GM23338 (cell line): ENCODE measurements at regions not wholly inside any gene's neighbourhood (a gene's known extent, or its start where the extent isn't known, plus 50 kb on each side); places are given as distances from the start of the nearest gene placed in this dataset.
A peak's percentile ranks its signal among the peaks of the same experiment; 100 is the strongest.

Experiments
- ATAC-seq: fragments of 200-7000 bp; cut with Tn5 transposase; 3 replicates; pipeline ENCODE4 v1.9.1; 2020
- DNase-seq: peaks from one replicate; pipeline ENCODE4 v3.0.0-alpha.2; 2015; ENCODE audit warnings: low spot score
- H2AFZ ChIP-seq: fragments of 200-600 bp; sonication (generic); 2 replicates; pipeline ENCODE4 v1.8.0; 2016; ENCODE audit warnings: antibody characterized with exemption, mild to moderate bottlenecking, moderate library complexity
- H3F3A ChIP-seq: fragments of 200-600 bp; sonication (generic); replicated peaks from 2 replicates; pipeline ENCODE4 v1.8.0; 2017; ENCODE audit warnings: antibody characterized with exemption, mixed run types, low read depth
- H3K27ac ChIP-seq: fragments of 200-600 bp; sonication (generic); 2 replicates; pipeline ENCODE4 v1.6.1; 2016; ENCODE audit warnings: low read depth
- H3K27me3 ChIP-seq: fragments of 200-600 bp; sonication (generic); 2 replicates; pipeline ENCODE4 v1.8.0; 2016; ENCODE audit warnings: mild to moderate bottlenecking, mixed run types, moderate library complexity; ENCODE audit not compliant: insufficient read depth
- H3K36me3 ChIP-seq: fragments of 200-600 bp; sonication (generic); 2 replicates; pipeline ENCODE4 v1.8.0; 2016; ENCODE audit warnings: mild to moderate bottlenecking; ENCODE audit not compliant: insufficient read depth
- H3K4me1 ChIP-seq: fragments of 200-600 bp; sonication (generic); 2 replicates; pipeline ENCODE4 v1.8.0; 2016; ENCODE audit warnings: mild to moderate bottlenecking, moderate library complexity; ENCODE audit not compliant: insufficient read depth
- H3K4me2 ChIP-seq: fragments of 200-600 bp; sonication (generic); 2 replicates; pipeline ENCODE4 v1.7.1; 2017; ENCODE audit warnings: mixed run types
- H3K4me3 ChIP-seq: fragments of 200-600 bp; sonication (generic); 2 replicates; pipeline ENCODE4 v1.6.1; 2016; ENCODE audit warnings: mixed run types
- H3K79me2 ChIP-seq: fragments of 200-600 bp; sonication (generic); replicated peaks from 2 replicates; pipeline ENCODE4 v1.8.0; 2017; ENCODE audit warnings: mild to moderate bottlenecking; ENCODE audit not compliant: insufficient read depth
- H3K9me2 ChIP-seq: fragments of 200-600 bp; sonication (generic); 2 replicates; pipeline ENCODE4 v1.8.0; 2017; ENCODE audit not compliant: insufficient read depth
- H4K20me1 ChIP-seq: fragments of 200-600 bp; sonication (generic); replicated peaks from 2 replicates; pipeline ENCODE4 v1.8.0; 2017; ENCODE audit warnings: mild to moderate bottlenecking; ENCODE audit not compliant: insufficient read depth
- H3K27ac Mint-ChIP-seq: 2 replicates; pipeline ENCODE4 v1.8.0; 2020; ENCODE audit warnings: inconsistent platforms, mild to moderate bottlenecking, moderate library complexity, mixed read lengths
- H3K27me3 Mint-ChIP-seq: 3 replicates; pipeline ENCODE4 v1.8.0; 2022; ENCODE audit warnings: low read depth, mild to moderate bottlenecking, moderate library complexity, mixed read lengths, inconsistent platforms; ENCODE audit not compliant: insufficient read depth, poor library complexity
- H3K36me3 Mint-ChIP-seq: 3 replicates; pipeline ENCODE4 v1.8.0; 2021; ENCODE audit warnings: low read depth, mild to moderate bottlenecking, inconsistent platforms, moderate library complexity, mixed read lengths
- H3K4me1 Mint-ChIP-seq: 3 replicates; pipeline ENCODE4 v1.8.0; 2020; ENCODE audit warnings: mild to moderate bottlenecking, inconsistent platforms, mixed read lengths
- H3K4me3 Mint-ChIP-seq: 3 replicates; pipeline ENCODE4 v1.8.0; 2021; ENCODE audit warnings: moderate library complexity, mild to moderate bottlenecking, inconsistent platforms, mixed read lengths
- H3K9me3 Mint-ChIP-seq: 3 replicates; pipeline ENCODE4 v1.8.0; 2020; ENCODE audit warnings: moderate library complexity, mild to moderate bottlenecking, inconsistent platforms, mixed read lengths
- CREB1 ChIP-seq: fragments of 250-450 bp; sonication (Bioruptor Pico); IDR thresholded peaks from 2 replicates; pipeline ENCODE4 v1.5.0; 2020; ENCODE audit warnings: low read depth, mild to moderate bottlenecking, moderate library complexity
- ETS1 ChIP-seq: IDR thresholded peaks from 2 replicates; pipeline ENCODE4 v1.6.1; 2016; ENCODE audit warnings: antibody characterized with exemption
- EZH2 ChIP-seq: fragments of 200-600 bp; sonication (generic); IDR thresholded peaks from one replicate; pipeline ENCODE4 v1.8.0; 2017; ENCODE audit warnings: antibody characterized with exemption, mild to moderate bottlenecking, low read depth; ENCODE audit not compliant: unreplicated experiment
- EZH2phosphoT487 ChIP-seq: fragments of 200-600 bp; sonication (generic); IDR thresholded peaks from one replicate; pipeline ENCODE4 v1.8.1; 2018; ENCODE audit warnings: antibody characterized with exemption; ENCODE audit not compliant: unreplicated experiment
- NANOG ChIP-seq: IDR thresholded peaks from 2 replicates; pipeline ENCODE4 v1.6.1; 2016; ENCODE audit warnings: antibody characterized with exemption, borderline replicate concordance
- POLR2AphosphoS5 ChIP-seq: IDR thresholded peaks from 2 replicates; pipeline ENCODE4 v1.6.1; 2016; ENCODE audit warnings: antibody characterized with exemption, low read depth
- ZNF114 ChIP-seq: fragments of 250-450 bp; sonication (Bioruptor Pico); IDR thresholded peaks from 2 replicates; pipeline ENCODE4 v1.5.0; 2020; ENCODE audit warnings: mild to moderate bottlenecking, moderate library complexity
- ZNF331 ChIP-seq: fragments of 250-450 bp; sonication (Bioruptor Pico); IDR thresholded peaks from 2 replicates; pipeline ENCODE4 v1.5.0; 2020; ENCODE audit warnings: low read depth, mild to moderate bottlenecking, moderate library complexity
- ZNF462 ChIP-seq: fragments of 250-450 bp; sonication (Bioruptor Pico); IDR thresholded peaks from 2 replicates; pipeline ENCODE4 v1.5.0; 2020; ENCODE audit warnings: mild to moderate bottlenecking, moderate library complexity

- Histone ChIP-seq H3F3A (no peaks in the 10 kb centered on the region), H3K79me2 (no peaks in the 10 kb centered on the region), H3K4me1 (peaks cover 15% of the 10 kb centered on the region; the same call in 1 of the 2 replicates), H3K36me3 (no peaks in the 10 kb centered on the region), H4K20me1 (no peaks in the 10 kb centered on the region), H3K27ac (no peak overlapping the region), H3K9me2 (no peaks in the 10 kb centered on the region), H2AFZ (no peak overlapping the region), H3K4me3 (no peak overlapping the region), H3K27me3 (no peaks in the 10 kb centered on the region), H3K4me2 (no peak overlapping the region)
- Mint-ChIP-seq H3K4me3 (no peak overlapping the region), H3K9me3 (peaks cover 3% of the 10 kb centered on the region; the same call in 1 of the 3 replicates), H3K27me3 (peaks cover 2% of the 10 kb centered on the region), H3K4me1 (peaks cover 13% of the 10 kb centered on the region), H3K27ac (no peak overlapping the region), H3K36me3 (no peaks in the 10 kb centered on the region)
- no peak for TF ChIP-seq CREB1 (CRISPR knock-in tag)
- ATAC-seq (no peak), DNase-seq (peak; percentile 7)
These were observed 428.7 kb downstream of the RERGL start for GRCh38 chr12:17661250-17661649.

GRCh38 chr12:17652436-17652835 is 437.6 kb downstream of the RERGL start:
- no peak overlapping the region for H3K27ac ChIP-seq
- H4K20me1 ChIP-seq, result no peaks in the 10 kb centered on the region
- ATAC-seq (no peak), DNase-seq (no peak)
- H3K27me3 ChIP-seq, result no peaks in the 10 kb centered on the region
- H2AFZ ChIP-seq, result no peak overlapping the region
- no peaks in the 10 kb centered on the region; the same call in 1 of the 2 replicates for H3K9me2 ChIP-seq
- H3K4me3 ChIP-seq, result no peak overlapping the region
- no peaks in the 10 kb centered on the region for H3F3A ChIP-seq
- Mint-ChIP-seq H3K27ac (no peak overlapping the region), H3K27me3 (no peaks in the 10 kb centered on the region), H3K36me3 (no peaks in the 10 kb centered on the region), H3K9me3 (peaks cover 3% of the 10 kb centered on the region; the same call in 1 of the 3 replicates), H3K4me1 (no peaks in the 10 kb centered on the region), H3K4me3 (no peak overlapping the region)
- no peaks in the 10 kb centered on the region for H3K36me3 ChIP-seq
- TF ChIP-seq EZH2phosphoT487, result no peak
- TF ChIP-seq ZNF114 (CRISPR knock-in tag), result no peak
- H3K4me1 ChIP-seq, result no peaks in the 10 kb centered on the region
- H3K79me2 ChIP-seq, result no peaks in the 10 kb centered on the region
- H3K4me2 ChIP-seq, result no peak overlapping the region

GRCh38 chr12:17642340-17642650 is 447.7 kb downstream of the RERGL start:
- H3K27me3 Mint-ChIP-seq, result no peaks in the 10 kb centered on the region
- no peaks in the 10 kb centered on the region for H3K36me3 Mint-ChIP-seq
- peak overlapping the region; percentile 21; the same call in 1 of the 2 replicates for H2AFZ ChIP-seq
- no peak overlapping the region for H3K4me3 ChIP-seq
- H3K27ac Mint-ChIP-seq, result no peak overlapping the region
- no peak for ATAC-seq
- H3K36me3 ChIP-seq, result no peaks in the 10 kb centered on the region
- H3K4me1 Mint-ChIP-seq, result no peaks in the 10 kb centered on the region
- H3K4me1 ChIP-seq, result no peaks in the 10 kb centered on the region
- DNase-seq, result no peak
- no peaks in the 10 kb centered on the region for H3K9me2 ChIP-seq
- H3K4me2 ChIP-seq, result no peak overlapping the region
- no peaks in the 10 kb centered on the region for H3K9me3 Mint-ChIP-seq
- H3F3A ChIP-seq, result no peaks in the 10 kb centered on the region
- no peak overlapping the region for H3K4me3 Mint-ChIP-seq
- no peaks in the 10 kb centered on the region for H3K27me3 ChIP-seq
- no peaks in the 10 kb centered on the region for H3K79me2 ChIP-seq
- no peaks in the 10 kb centered on the region for H4K20me1 ChIP-seq
- H3K27ac ChIP-seq, result no peak overlapping the region
- no peak for TF ChIP-seq EZH2
- TF ChIP-seq CREB1 (CRISPR knock-in tag), result no peak
- TF ChIP-seq POLR2AphosphoS5, result no peak
- no peak for TF ChIP-seq ZNF331 (CRISPR knock-in tag)
- TF ChIP-seq ZNF462 (CRISPR knock-in tag), result no peak
- no peak for TF ChIP-seq NANOG
- TF ChIP-seq ETS1, result no peak
